Smooth muscle cell (in vitro differentiated cells): ENCODE measurements at regions not wholly inside any gene's neighbourhood (a gene's known extent, or its start where the extent isn't known, plus 50 kb on each side); places are given as distances from the start of the nearest gene placed in this dataset.
A peak's percentile ranks its signal among the peaks of the same experiment; 100 is the strongest.

Experiments used
- DNase-seq: peaks from one replicate; lab custom pipeline; 2025; ENCODE audit not compliant: unreplicated experiment; lab: John Stamatoyannopoulos, UW
- H2AFZ ChIP-seq: fragments of 200-600 bp; sonication (generic); 2 replicates; pipeline ENCODE4 v1.6.0; 2016; ENCODE audit warnings: antibody characterized with exemption, low read depth, mild to moderate bottlenecking
- H3F3A ChIP-seq: fragments of 200-600 bp; sonication (generic); 2 replicates; pipeline ENCODE4 v1.6.0; 2017; ENCODE audit warnings: antibody characterized with exemption, low read depth
- H3K27ac ChIP-seq: fragments of 200-600 bp; sonication (generic); 2 replicates; pipeline ENCODE4 v1.5.1; 2016; ENCODE audit warnings: low read depth, mild to moderate bottlenecking
- H3K27me3 ChIP-seq: fragments of 200-600 bp; sonication (generic); 2 replicates; pipeline ENCODE4 v1.6.1; 2016; ENCODE audit warnings: low read depth, mild to moderate bottlenecking
- H3K36me3 ChIP-seq: fragments of 200-600 bp; sonication (generic); 2 replicates; pipeline ENCODE4 v1.5.1; 2016; ENCODE audit warnings: low read depth
- H3K4me1 ChIP-seq: fragments of 200-600 bp; sonication (generic); 2 replicates; pipeline ENCODE4 v1.5.1; 2016; ENCODE audit warnings: low read depth
- H3K4me2 ChIP-seq: fragments of 200-600 bp; sonication (generic); 2 replicates; pipeline ENCODE4 v1.6.0; 2016; ENCODE audit warnings: mild to moderate bottlenecking
- H3K4me3 ChIP-seq: fragments of 200-600 bp; sonication (generic); 2 replicates; pipeline ENCODE4 v1.5.1; 2016; ENCODE audit warnings: mild to moderate bottlenecking
- H3K79me2 ChIP-seq: fragments of 200-600 bp; sonication (generic); 2 replicates; pipeline ENCODE4 v1.6.0; 2016; ENCODE audit warnings: low read depth, mild to moderate bottlenecking
- H3K9ac ChIP-seq: fragments of 200-600 bp; sonication (generic); 2 replicates; pipeline ENCODE4 v1.6.0; 2016; ENCODE audit warnings: low read depth
- H3K9me3 ChIP-seq: fragments of 200-600 bp; sonication (generic); replicated peaks from 2 replicates; pipeline ENCODE4 v1.5.1; 2016; ENCODE audit warnings: low read depth
- H4K20me1 ChIP-seq: fragments of 200-600 bp; sonication (generic); 2 replicates; pipeline ENCODE4 v1.6.0; 2016; ENCODE audit warnings: low read depth
- WGBS: methylation state at CpG from one replicate; pipeline ENCODE4 v1.1.7; 2016; ENCODE audit warnings: low lambda C conversion rate; 5-methylcytosine and 5-hydroxymethylcytosine counted together
- TF ChIP-seq, protein P1 (sequence below): fragments of 200-600 bp; sonication (generic); IDR thresholded peaks from 2 replicates; pipeline ENCODE4 v1.5.1; 2017; ENCODE audit warnings: borderline replicate concordance, mild to moderate bottlenecking, antibody characterized with exemption; ENCODE audit not compliant: insufficient read depth, poor library complexity, severe bottlenecking

DNA sequence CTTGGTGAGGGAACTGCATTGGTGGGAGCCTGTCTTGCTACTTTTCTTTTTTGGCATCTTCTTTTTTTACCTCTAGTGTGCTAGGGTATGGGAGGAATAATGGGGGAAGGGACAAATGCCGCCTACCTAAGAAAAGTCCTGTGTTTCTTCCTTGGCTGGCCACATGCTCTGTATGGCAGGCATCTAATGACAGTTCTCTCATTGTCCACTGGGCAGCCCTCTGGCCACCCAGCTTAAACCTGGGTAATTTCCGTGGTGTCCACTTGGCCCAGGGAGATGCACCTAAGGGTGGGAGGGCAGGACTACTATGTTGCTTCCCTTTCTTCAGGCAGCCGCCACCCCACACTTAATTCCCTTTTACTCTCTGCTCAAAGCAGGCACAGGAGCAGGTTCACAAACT, 173.1 kb downstream of the YTHDC2 start:
- no peak overlapping the region for H3K27ac ChIP-seq
- no peaks in the 10 kb centered on the region for H3K27me3 ChIP-seq
- H3K9me3 ChIP-seq = no peaks in the 10 kb centered on the region
- DNase-seq = no peak
- no peaks in the 10 kb centered on the region for H4K20me1 ChIP-seq
- WGBS = 93% methylated on average over 3 of the region's 3 CpGs
- TF ChIP-seq, protein P1, sequence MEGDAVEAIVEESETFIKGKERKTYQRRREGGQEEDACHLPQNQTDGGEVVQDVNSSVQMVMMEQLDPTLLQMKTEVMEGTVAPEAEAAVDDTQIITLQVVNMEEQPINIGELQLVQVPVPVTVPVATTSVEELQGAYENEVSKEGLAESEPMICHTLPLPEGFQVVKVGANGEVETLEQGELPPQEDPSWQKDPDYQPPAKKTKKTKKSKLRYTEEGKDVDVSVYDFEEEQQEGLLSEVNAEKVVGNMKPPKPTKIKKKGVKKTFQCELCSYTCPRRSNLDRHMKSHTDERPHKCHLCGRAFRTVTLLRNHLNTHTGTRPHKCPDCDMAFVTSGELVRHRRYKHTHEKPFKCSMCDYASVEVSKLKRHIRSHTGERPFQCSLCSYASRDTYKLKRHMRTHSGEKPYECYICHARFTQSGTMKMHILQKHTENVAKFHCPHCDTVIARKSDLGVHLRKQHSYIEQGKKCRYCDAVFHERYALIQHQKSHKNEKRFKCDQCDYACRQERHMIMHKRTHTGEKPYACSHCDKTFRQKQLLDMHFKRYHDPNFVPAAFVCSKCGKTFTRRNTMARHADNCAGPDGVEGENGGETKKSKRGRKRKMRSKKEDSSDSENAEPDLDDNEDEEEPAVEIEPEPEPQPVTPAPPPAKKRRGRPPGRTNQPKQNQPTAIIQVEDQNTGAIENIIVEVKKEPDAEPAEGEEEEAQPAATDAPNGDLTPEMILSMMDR = no peak
- H3K4me3 ChIP-seq = no peak overlapping the region
- H3F3A ChIP-seq = no peaks in the 10 kb centered on the region
- H3K36me3 ChIP-seq = no peaks in the 10 kb centered on the region
- no peak overlapping the region for H3K9ac ChIP-seq
- H3K4me2 ChIP-seq = no peak overlapping the region
- H2AFZ ChIP-seq = no peak overlapping the region
- no peaks in the 10 kb centered on the region for H3K79me2 ChIP-seq
- peaks cover 17% of the 10 kb centered on the region for H3K4me1 ChIP-seq

DNA sequence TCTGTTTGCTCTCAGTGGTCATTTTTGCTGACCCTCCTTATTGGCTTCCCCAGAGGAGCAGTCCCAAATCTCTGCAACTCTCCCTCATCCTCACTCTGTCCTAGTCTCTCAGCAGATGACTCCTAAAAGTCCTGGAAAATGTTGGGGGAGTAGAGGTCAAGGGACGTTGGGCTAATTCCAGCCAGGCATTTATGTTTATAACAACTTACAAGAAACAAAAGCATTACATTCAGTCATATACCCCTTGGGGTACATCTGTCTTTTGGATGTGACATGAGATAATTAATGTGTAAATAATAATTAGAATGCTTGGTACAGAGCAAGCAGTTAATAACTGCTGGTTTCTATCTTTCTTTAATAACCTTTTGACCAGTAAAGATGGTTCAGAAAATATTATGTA, 176.2 kb downstream of the YTHDC2 start:
- H3K27me3 ChIP-seq = no peaks in the 10 kb centered on the region
- H3K36me3 ChIP-seq = no peaks in the 10 kb centered on the region
- H3K9ac ChIP-seq = no peak overlapping the region
- peaks cover 34% of the 10 kb centered on the region for H3K4me1 ChIP-seq
- no peaks in the 10 kb centered on the region for H3K9me3 ChIP-seq
- H3K27ac ChIP-seq = no peak overlapping the region
- TF ChIP-seq, protein P1 = no peak
- peaks cover 3% of the 10 kb centered on the region for H3F3A ChIP-seq
- no peaks in the 10 kb centered on the region for H4K20me1 ChIP-seq
- H3K79me2 ChIP-seq = no peaks in the 10 kb centered on the region
- H3K4me3 ChIP-seq = no peak overlapping the region
- DNase-seq = no peak
- no peak overlapping the region for H2AFZ ChIP-seq
- WGBS = 72% methylated on average over 1 of the region's 1 CpG
- H3K4me2 ChIP-seq = no peak overlapping the region

DNA sequence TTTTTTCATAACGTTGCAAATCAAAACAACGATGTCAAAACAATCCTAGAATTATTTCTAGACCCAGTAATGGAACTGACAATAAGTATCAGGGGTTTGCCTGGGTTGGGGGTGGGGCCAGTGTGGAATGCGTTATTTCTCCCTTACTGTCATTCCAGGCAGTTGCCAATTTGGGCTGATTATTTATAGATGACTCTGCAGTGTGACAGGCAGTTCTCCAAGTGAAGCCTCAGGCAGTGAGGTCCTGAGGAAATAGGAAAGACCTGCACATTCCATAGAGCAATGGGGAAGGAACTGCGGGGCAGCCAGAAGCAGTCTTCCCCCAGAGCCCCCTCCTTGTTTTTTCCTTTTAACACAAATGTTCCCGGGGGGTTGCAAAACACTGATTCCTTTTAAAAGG, 179.0 kb downstream of the YTHDC2 start:
- no peaks in the 10 kb centered on the region for H3K9me3 ChIP-seq

More for the DNA sequence above, 179.0 kb downstream of the YTHDC2 start:
- Histone ChIP-seq H3K27ac (no peak overlapping the region), H3K27me3 (no peaks in the 10 kb centered on the region), H3K4me3 (no peak overlapping the region), H3F3A (peaks cover 3% of the 10 kb centered on the region), H3K4me2 (peak overlapping the region; percentile 80), H2AFZ (no peak overlapping the region), H3K9ac (no peak overlapping the region), H3K4me1 (peaks cover 40% of the 10 kb centered on the region), H4K20me1 (no peaks in the 10 kb centered on the region), H3K79me2 (no peaks in the 10 kb centered on the region), H3K36me3 (no peaks in the 10 kb centered on the region)
- 42% methylated on average over 5 of the region's 5 CpGs for WGBS
- no peak for DNase-seq
- TF ChIP-seq, protein P1 = no peak
